HT1080 (cell line): ENCODE measurements at regions not wholly inside any gene's neighbourhood (a gene's known extent, or its start where the extent isn't known, plus 50 kb on each side); places are given as distances from the start of the nearest gene placed in this dataset.
"Not testable (repeated sequence)": the region's sequence is repeated elsewhere in the genome, so short reads cannot be mapped to it uniquely, and the experiment has no call there.

ENCODE experiments used
- DNase-seq: peaks from one replicate; pipeline ENCODE4 v3.0.0-alpha.2; 2015; ENCODE audit warnings: low read depth

- peak; percentile 69 for DNase-seq
Measured at GRCh38 chr9:117649126-117649525, 55.1 kb upstream of the TLR4 start.

- DNase-seq: no peak
Measured at GRCh38 chr9:117644932-117645636, 59.1 kb upstream of the TLR4 start.

- peak; percentile 75 for DNase-seq
Measured at GRCh38 chr9:117644133-117644931, 59.9 kb upstream of the TLR4 start.

GRCh38 chr9:117643288-117643654 is 60.9 kb upstream of the TLR4 start:
- no peak for DNase-seq

- not testable (repeated sequence) for DNase-seq
Measured at GRCh38 chr9:117642571-117643287, 61.5 kb upstream of the TLR4 start.

- DNase-seq: no peak
Measured at GRCh38 chr9:117636681-117637080, 67.5 kb upstream of the TLR4 start.

- no peak for DNase-seq
Measured at GRCh38 chr9:117625154-117625553, 79.0 kb upstream of the TLR4 start.

GRCh38 chr9:117624106-117624505 is 80.1 kb upstream of the TLR4 start:
- DNase-seq: no peak

- DNase-seq: no peak
Measured at GRCh38 chr9:117622347-117622746, 81.9 kb upstream of the TLR4 start.

- no peak for DNase-seq
Measured at GRCh38 chr9:117616431-117616831, 87.8 kb upstream of the TLR4 start.

GRCh38 chr9:117612317-117612716 is 91.9 kb upstream of the TLR4 start:
- no peak for DNase-seq

GRCh38 chr9:117597977-117598376 is 106.2 kb upstream of the TLR4 start:
- DNase-seq: no peak

- no peak for DNase-seq
Measured at GRCh38 chr9:117596678-117597077, 107.5 kb upstream of the TLR4 start.

- no peak for DNase-seq
Measured at GRCh38 chr9:117595650-117596049, 108.6 kb upstream of the TLR4 start.

GRCh38 chr9:117587263-117587662 is 116.9 kb upstream of the TLR4 start:
- DNase-seq: no peak

- no peak for DNase-seq
Measured at GRCh38 chr9:117574099-117574498, 130.1 kb upstream of the TLR4 start.

- no peak for DNase-seq
Measured at GRCh38 chr9:117564839-117565238, 139.4 kb upstream of the TLR4 start.

- DNase-seq: no peak
Measured at GRCh38 chr9:117561761-117562160, 142.4 kb upstream of the TLR4 start.

GRCh38 chr9:117555964-117556629 is 141.2 kb upstream of the ASTN2 start:
- DNase-seq: peak; percentile 61

- no peak for DNase-seq
Measured at GRCh38 chr9:117552811-117553210, 138.0 kb upstream of the ASTN2 start.

GRCh38 chr9:117551171-117551570 is 136.3 kb upstream of the ASTN2 start:
- no peak for DNase-seq

GRCh38 chr9:117549444-117549843 is 134.6 kb upstream of the ASTN2 start:
- no peak for DNase-seq
